NT2/D1 (cell line): ENCODE measurements at regions not wholly inside any gene's neighbourhood (a gene's known extent, or its start where the extent isn't known, plus 50 kb on each side); places are given as distances from the start of the nearest gene placed in this dataset.

Source experiments
- YY1 ChIP-seq: IDR thresholded peaks from 2 replicates; pipeline ENCODE4 v1.6.1; 2011; ENCODE audit not compliant: insufficient read length, insufficient read depth
- ZNF274 ChIP-seq: IDR thresholded peaks from 2 replicates; pipeline ENCODE4 v1.6.1; 2011; ENCODE audit warnings: mild to moderate bottlenecking, low read depth, low read length

DNA sequence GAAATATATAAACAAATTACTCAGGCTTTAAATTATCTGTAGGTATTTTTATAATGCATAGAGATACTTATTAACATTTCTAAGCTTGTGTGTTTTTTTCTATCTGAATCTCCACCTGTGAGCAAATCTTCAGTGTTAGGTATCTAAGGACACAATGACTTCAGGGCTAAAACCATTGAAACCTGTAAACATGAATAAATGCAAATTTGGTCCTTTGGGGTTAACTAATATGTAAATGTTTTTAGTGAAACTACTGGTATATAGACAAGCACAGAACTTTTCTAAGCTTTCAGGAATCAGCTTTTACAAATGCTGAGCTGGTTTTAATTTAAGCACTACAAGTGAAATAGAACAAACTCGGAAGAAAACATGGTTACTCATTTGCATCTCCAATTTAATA is 147.9 kb downstream of the FBXO8 start:
- TF ChIP-seq YY1, result no peak
- TF ChIP-seq ZNF274, result no peak
